ENCODE measurements at regions not wholly inside any gene's neighbourhood (a gene's known extent, or its start where the extent isn't known, plus 50 kb on each side); places are given as distances from the start of the nearest gene placed in this dataset.

- TF ChIP-seq GATA2 (IDR thresholded peaks at IDR 0.05; ENCODE audit: low read depth, low read length): no peak
- no peak for TF ChIP-seq GATA3 (IDR thresholded peaks at IDR 0.05; ENCODE audit: low read depth, low read length)
Measured at GRCh38 chr5:124236361-124237205, 509.9 kb downstream of the ZNF608 start.

Data from SH-SY5Y (cell line).